ENCODE measurements at regions not wholly inside any gene's neighbourhood (a gene's known extent, or its start where the extent isn't known, plus 50 kb on each side); places are given as distances from the start of the nearest gene placed in this dataset.
"Not testable (repeated sequence)": the region's sequence is repeated elsewhere in the genome, so short reads cannot be mapped to it uniquely, and the experiment has no call there.

- no peak for DNase-seq
Observed at GRCh38 chr3:151675858-151676615, 57.7 kb upstream of the AADACL2 start.

- no peak for DNase-seq
Observed at GRCh38 chr3:151673974-151674373, 59.8 kb upstream of the AADACL2 start.

GRCh38 chr3:151667762-151668161, 66.0 kb upstream of the AADACL2 start:
- DNase-seq: not testable (repeated sequence)

- DNase-seq: no peak
Observed at GRCh38 chr3:151660885-151661284, 72.8 kb upstream of the AADACL2 start.

GRCh38 chr3:151644986-151645385, 88.7 kb upstream of the AADACL2 start:
- DNase-seq: no peak

GRCh38 chr3:151644020-151644620, 89.6 kb upstream of the AADACL2 start:
- DNase-seq: no peak

GRCh38 chr3:151639418-151639740, 94.3 kb upstream of the AADACL2 start:
- no peak for DNase-seq

- no peak for DNase-seq
Observed at GRCh38 chr3:151638555-151639417, 94.9 kb upstream of the AADACL2 start.

- peak in 1 of 2 experiments; percentile 2 for DNase-seq
Observed at GRCh38 chr3:151635905-151636304, 97.8 kb upstream of the AADACL2 start.

- DNase-seq: no peak
Observed at GRCh38 chr3:151631946-151632345, 101.8 kb upstream of the AADACL2 start.

GRCh38 chr3:151630938-151631441, 102.7 kb upstream of the AADACL2 start:
- DNase-seq: no peak

- no peak for DNase-seq
Observed at GRCh38 chr3:151630035-151630434, 103.7 kb upstream of the AADACL2 start.

GRCh38 chr3:151625586-151625985, 108.1 kb upstream of the AADACL2 start:
- no peak for DNase-seq

GRCh38 chr3:151625086-151625485, 108.6 kb upstream of the AADACL2 start:
- no peak for DNase-seq

GRCh38 chr3:151620071-151620470, 113.7 kb upstream of the AADACL2 start:
- no peak for DNase-seq

- DNase-seq: no peak
Observed at GRCh38 chr3:151615464-151615863, 118.3 kb upstream of the AADACL2 start.

- no peak for DNase-seq
Observed at GRCh38 chr3:151612115-151612514, 121.6 kb upstream of the AADACL2 start.

GRCh38 chr3:151611419-151611818, 122.3 kb upstream of the AADACL2 start:
- DNase-seq: no peak

- no peak for DNase-seq
Observed at GRCh38 chr3:151609491-151609890, 124.2 kb upstream of the AADACL2 start.

GRCh38 chr3:151604891-151605290, 128.8 kb upstream of the AADACL2 start:
- no peak for DNase-seq

- no peak for DNase-seq
Observed at GRCh38 chr3:151600783-151601182, 132.9 kb upstream of the AADACL2 start.

GRCh38 chr3:151599103-151599672, 134.5 kb upstream of the AADACL2 start:
- DNase-seq: no peak

- no peak for DNase-seq
Observed at GRCh38 chr3:151596940-151597339, 136.1 kb upstream of the IGSF10 start.

Measured in SHP77 (cell line).